NCI-H510A (cell line): ENCODE measurements at regions not wholly inside any gene's neighbourhood (a gene's known extent, or its start where the extent isn't known, plus 50 kb on each side); places are given as distances from the start of the nearest gene placed in this dataset.

ENCODE experiments used
- DNase-seq: peaks from one replicate; lab custom pipeline; 2025; lab: John Stamatoyannopoulos, UW

DNA sequence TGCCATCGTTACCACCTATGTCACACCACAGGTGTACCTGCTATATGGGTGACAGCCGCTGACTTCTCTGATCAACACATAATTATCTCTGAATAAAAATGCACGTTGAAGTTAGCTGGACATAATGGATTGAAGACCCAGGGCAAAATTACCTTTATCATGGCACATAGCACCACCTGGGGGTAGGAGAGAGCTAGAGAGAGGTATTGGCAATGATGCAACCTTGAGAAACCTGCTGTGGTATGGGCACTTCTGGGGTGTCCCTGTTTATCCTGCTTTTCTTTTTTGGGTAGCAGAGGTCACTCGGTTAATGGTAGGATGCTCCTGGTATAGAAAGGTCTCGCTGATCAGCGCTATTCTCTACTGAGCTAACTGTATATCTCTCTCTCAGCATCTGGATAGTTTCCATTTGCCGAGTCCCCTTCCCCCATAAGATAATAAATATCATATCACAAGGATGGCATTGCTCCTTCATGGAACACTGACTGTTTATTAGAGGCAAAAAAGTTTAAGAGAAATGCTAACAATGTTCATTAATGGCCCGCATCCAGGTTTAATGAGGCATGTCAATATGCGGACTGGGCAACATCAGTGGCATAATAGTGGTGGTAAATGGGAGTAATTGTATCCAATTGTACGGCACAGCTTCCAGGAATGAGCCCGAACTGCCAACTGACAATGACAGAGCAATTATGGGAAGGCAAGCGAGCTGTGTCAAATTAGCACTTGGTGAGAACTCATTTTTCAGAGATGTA is 323.1 kb downstream of the TFEC start:
- no peak for DNase-seq

- no peak for DNase-seq
Measured at GRCh38 chr7:115704884-115705283, 325.7 kb downstream of the TFEC start.

GRCh38 chr7:115701141-115701540 is 329.4 kb downstream of the TFEC start:
- no peak for DNase-seq

DNA sequence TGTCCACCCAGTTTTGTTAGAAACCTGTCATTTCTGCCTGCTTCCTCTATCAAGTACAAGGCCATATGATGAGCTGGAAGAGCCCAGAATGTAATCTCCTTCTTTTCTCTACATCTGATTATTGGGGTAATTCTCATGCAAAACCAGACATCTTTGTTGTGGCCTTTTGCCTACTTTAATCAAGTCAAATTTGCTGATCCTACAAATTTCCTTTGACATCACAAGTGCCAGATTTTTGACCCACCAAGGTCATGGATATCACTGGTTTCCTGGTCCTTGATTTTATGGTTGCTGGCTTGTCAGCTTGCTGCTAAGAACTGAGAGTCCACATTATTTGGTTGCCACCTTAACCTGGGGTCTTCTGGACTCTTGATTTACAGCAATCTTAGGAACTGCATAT is 336.1 kb downstream of the TFEC start:
- no peak for DNase-seq

- no peak for DNase-seq
Measured at GRCh38 chr7:115693779-115694178, 336.8 kb downstream of the TFEC start.

DNA sequence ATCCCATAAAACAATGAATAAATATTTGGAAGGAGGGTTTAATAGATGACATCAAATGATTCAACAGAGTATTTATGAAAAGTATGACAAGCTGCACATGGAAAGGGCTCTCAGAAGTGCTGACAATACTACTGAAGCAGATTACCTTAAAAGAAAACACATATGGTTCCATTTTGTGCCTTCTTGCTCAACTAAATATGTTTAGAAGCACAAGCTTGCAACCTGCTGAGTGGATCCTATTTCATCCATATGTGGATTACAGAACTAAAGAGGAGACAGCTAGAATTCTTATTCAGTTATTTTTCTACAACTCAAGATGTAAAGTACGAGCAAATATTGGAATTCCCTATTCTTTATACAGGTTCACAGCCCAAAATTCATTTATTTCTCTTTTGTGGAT is 340.6 kb downstream of the TFEC start:
- no peak for DNase-seq

- no peak for DNase-seq
Measured at GRCh38 chr7:115683093-115683492, 347.5 kb downstream of the TFEC start.

DNA sequence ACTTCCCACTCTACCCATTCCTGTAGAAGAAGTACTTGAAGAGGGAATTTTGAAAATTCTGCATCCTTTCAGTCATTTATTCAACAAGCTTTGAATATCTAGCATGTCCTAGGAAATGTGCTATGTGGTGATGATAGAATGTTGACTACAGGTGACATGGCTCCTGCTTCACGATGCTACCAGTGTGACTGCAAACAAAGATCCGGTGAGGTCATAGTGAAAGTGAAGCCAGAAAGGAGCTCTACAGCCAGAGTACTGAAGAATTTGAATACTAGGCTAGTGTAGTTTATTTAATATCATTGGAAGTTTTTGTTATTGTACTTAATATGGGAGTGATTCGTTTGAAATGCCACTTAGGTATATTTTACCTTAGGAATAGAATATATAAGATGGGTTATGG is 348.1 kb downstream of the TFEC start:
- no peak for DNase-seq

GRCh38 chr7:115680921-115681320 is 349.6 kb downstream of the TFEC start:
- no peak for DNase-seq

DNA sequence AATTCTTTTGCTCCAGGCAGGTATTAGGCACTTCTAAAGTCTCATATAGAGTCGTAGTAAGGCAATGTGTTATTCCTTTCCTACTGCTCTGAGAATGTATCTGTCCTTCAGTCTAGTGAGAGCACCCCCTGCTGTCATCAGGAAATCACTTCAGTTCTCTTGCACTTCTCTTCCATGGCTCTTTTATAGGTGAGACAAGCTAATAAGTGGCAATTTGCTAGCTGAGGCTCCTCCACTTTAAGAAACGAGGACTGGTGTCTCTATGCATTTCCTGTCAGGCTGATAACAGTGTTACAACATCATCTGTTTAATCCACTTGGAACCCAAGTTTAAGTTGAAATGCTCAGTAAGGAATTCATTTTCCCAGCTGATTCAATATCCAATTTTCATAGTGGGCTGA is 350.6 kb downstream of the TFEC start:
- DNase-seq = no peak

- no peak for DNase-seq
Measured at GRCh38 chr7:115679423-115679822, 351.1 kb downstream of the TFEC start.

DNA sequence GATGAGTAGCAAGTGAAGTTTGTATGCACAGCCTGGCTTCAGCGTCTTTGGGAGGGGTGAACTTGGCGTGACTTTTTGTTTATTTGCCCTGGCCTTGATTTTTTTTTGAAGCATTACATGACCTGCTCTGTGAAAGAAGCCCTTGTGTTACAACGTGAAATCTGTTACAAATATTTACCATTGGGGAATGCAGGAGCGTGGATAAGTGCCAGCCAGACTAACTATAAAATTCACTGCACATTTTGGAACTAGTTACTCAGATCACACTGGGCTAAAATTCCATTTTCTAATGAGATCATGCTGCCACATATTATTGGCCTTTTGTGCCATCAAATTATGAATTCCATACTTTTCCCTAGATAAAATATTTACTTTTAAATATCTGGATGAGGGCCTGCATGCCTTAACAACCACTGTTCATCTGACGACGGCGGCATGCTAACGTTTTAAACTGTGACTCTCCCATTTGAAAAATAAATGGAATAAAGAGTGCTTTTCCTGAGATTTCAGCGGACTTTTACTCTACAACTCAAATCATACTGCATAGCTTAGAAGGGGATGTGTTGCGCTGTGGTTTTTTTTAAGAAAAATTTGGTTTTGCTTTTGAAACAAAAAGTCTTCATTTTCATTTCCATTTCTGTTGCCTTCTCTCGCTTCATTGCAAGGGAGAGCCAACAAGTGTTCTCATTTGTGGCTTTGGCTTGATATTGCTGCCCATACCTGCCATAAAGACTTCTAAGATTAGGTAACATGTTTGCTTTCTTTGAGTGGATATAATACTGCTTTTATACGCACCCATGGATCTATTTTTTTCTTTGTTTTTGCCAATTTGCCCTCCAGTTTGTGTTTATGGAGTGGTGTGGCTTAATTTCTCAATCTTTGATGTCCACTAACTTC is 352.2 kb downstream of the TFEC start:
- DNase-seq = no peak

GRCh38 chr7:115676707-115677106 is 353.9 kb downstream of the TFEC start:
- DNase-seq = no peak

DNA sequence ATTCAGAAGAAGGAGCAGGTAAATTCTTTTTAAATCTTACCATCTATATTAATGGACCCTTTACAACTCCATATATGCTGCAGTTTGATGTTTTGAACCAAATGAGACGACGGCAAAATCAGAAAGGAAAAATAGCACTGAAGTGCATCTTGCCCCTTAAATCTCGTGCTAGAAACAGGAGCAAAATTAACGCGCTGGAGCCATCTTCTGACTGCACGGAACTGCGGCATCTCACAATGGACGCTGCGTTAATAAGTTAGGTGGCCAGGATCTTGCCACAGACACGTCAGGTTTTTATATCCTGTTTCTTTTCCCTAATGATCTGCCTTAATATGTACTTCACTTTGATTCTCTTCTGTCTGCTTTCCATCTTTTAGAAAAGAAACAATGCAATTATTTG is 354.5 kb downstream of the TFEC start:
- no peak for DNase-seq

DNA sequence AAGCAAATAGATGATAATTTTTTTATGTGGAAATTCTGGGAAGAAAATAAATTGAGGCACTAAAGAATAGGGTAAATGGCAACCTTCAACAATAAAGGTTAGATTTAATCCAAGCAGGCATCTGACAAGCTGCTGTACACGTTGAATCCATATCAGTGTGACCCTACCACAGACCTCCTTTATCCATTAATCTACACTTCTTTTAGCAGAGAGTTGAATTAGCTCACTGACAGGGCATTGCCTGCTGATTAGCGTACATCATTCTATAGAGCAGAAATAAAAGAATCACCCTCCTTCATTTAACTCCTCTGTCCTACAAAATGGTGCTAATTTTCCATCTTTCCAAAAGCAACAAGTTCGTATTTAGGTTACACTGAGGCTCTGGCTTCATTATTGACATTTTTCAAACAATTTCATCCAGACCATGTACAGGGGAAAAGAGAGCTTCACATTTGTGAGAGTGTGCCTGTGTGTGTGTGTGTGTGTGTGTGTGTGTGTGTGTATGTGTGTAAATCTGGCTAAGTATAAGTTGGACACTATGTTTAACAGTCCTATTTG is 356.0 kb downstream of the TFEC start:
- DNase-seq = no peak

- DNase-seq = no peak
Measured at GRCh38 chr7:115672024-115672423, 358.5 kb downstream of the TFEC start.

DNA sequence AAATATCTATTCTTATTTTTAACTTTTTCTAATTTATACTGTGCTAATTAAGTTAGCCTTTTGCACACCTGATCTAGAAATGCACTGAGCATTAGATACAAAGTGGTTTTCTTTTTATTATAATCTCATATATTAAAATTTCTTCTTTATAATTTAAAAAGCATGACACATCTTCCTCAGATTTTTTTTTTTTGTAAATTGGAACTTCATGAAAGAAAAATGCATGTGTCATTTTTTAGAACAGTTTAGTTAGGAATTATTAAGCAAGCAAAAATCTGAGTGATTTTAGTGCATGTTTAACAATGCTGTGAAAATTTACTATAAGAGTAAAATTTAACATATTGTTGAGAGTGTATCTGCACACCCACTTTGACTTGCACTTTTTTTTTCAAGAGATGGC is 367.9 kb downstream of the TFEC start:
- no peak for DNase-seq

- no peak for DNase-seq
Measured at GRCh38 chr7:115662120-115662519, 368.4 kb downstream of the TFEC start.

GRCh38 chr7:115658223-115658622 is 372.3 kb downstream of the TFEC start:
- no peak for DNase-seq

DNA sequence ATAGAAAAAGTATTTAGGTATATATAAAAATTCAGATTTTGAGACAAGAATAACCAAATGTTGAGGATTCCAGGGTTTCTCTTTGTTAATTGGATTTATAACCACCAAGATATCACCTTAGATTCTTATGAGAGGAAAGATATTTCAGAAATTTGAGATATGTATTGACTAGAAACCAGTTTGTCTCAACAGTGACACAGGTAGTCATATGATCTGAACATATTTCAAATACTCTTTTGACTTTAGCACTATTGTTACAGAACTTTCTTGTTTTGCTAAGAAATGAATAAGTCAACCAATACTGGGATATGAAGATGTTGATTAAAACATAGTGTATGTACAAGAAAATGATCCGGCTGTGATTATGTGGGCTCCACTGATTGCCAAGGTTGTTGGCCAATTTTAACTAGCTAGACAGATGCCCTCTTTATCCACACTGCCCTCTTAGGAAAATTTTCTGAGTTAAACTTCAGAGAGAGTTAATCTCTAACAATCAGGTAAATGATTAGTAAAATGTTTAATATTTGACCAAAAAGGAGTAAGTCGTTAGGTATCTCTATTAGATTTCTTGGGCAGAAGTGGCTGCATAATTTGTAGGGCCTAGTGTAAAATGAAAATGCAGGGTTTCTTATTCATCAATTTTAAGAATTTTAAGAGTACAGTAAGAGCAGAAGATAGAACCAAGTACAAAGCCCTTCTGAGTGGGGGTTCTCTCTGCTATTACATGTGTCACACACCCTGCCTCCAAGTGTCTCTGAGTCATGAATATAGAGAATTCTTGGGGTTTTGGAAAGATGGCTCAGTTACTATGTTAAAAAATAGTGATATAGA is 376.0 kb downstream of the TFEC start:
- DNase-seq = no peak

DNA sequence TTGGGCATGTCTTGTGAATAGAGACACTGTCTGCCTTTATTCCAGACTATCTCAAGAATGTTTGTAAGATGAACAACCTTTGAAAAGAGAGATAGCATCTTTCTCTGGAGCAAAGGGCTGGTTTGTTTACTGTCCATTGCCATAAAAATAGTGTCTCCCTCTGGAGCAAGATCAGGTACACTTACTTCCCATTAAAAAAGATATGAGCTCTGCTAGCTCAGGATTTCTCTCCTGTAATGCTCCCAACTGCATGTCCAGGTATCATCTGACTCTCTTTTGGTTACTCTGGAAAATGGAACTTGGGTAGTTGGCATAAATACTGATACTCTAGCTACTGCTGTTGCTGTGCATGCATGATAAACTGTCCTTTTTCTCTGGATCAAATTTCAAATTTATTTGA is 381.1 kb downstream of the TFEC start:
- DNase-seq = no peak

DNA sequence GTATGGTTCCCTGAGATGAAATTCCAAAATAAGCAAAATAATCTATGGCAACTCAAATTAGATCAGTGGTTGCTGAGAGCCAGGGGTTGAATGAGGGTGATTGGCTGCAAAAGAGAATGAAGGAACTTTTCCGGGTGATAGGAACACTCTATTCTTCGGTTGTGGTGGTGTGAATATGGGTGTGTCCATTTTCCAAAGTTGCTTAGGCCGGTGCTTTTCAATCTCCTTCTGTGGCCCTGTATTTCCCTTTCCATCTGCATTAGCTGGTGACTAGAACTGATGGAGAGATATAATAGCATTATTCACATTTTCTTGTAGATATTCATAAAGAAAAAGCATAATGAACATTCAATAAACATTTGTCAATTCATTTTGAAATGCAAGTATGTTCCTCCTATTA is 382.9 kb downstream of the TFEC start:
- no peak for DNase-seq
